HAP-1 (cell line): ENCODE measurements at regions not wholly inside any gene's neighbourhood (a gene's known extent, or its start where the extent isn't known, plus 50 kb on each side); places are given as distances from the start of the nearest gene placed in this dataset.

Source experiments
- DNase-seq, 2 experiments: peaks; one replicate each; pipeline ENCODE4 v3.0.0-alpha.2; 2016 to 2020; ENCODE audit warnings: low spot score in 2 of 2
- H3K27me3 ChIP-seq: fragments of 250-450 bp; sonication (Bioruptor Pico); 2 replicates; pipeline ENCODE4 v1.5.1; 2020; ENCODE audit warnings: low read depth, mild to moderate bottlenecking, moderate library complexity
- H3K36me3 ChIP-seq: fragments of 250-450 bp; sonication (Bioruptor Pico); replicated peaks from 2 replicates; pipeline ENCODE4 v1.5.1; 2020; ENCODE audit warnings: mild to moderate bottlenecking
- H3K4me1 ChIP-seq: fragments of 250-450 bp; sonication (Bioruptor Pico); 2 replicates; pipeline ENCODE4 v1.5.1; 2020; ENCODE audit warnings: mild to moderate bottlenecking
- H3K4me3 ChIP-seq: fragments of 250-450 bp; sonication (Bioruptor Pico); 2 replicates; pipeline ENCODE4 v1.5.1; 2020; ENCODE audit warnings: mild to moderate bottlenecking, moderate library complexity
- H3K9me3 ChIP-seq: fragments of 250-450 bp; sonication (Bioruptor Pico); 2 replicates; pipeline ENCODE4 v1.5.1; 2020; ENCODE audit warnings: mild to moderate bottlenecking, moderate library complexity
- in situ Hi-C: fragments of 300-500 bp; cut with MboI; formaldehyde crosslinking; loops from 3 replicates; pipeline ENCODE4 v1.14.3; 2020; ENCODE audit warnings: low sequenced_read_pairs, inconsistent platforms, mixed read lengths

DNA sequence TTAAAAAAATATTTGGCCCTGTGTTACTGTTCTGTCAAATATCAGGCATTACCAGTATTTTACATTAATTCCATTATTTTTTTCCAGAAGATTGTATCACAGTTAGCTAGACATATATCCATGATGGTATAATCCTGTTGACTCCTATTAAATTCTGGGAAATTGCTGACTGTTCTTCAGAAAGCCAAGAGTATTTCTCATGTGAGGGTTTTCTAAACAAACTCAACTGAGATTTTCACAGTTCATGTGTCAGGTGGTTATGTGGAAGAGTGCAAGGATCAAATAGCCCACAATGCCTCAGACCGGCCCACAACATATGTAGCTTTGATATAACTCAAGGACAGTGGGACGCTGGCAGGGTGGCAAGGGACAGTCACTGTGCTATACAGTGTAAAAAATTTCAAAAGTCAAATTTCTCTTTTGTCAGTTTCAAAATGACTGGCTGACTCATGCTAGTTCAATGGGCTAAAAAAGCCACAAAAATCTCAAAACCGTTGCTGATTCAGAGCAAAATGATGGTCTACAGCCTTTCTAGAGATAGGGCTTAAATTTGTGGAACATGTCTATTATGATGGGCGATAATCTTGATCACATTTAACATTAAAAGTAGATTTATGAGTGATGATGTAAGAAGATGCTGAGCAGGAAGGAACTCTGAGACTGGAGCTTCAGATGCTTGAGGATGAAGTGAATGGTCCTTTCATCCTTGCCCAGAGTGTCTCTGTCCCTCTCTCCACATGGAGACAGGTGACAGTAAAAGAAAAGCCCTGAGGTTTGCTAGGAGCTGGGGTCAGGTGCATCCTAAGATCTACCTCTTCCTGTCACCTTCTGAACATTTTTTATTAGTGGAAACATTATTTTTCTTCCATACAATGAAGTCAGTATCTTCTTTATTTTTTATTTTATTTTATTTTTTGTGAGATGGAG, 175.8 kb upstream of the PIEZO2 start:
- DNase-seq = no peak
- Histone ChIP-seq H3K27me3 (no peaks in the 10 kb centered on the region), H3K4me3 (no peak overlapping the region), H3K4me1 (no peaks in the 10 kb centered on the region), H3K9me3 (no peaks in the 10 kb centered on the region), H3K36me3 (no peaks in the 10 kb centered on the region)
- in situ Hi-C loops = no loop called here

GRCh38 chr18:11324510-11324909, 175.1 kb upstream of the PIEZO2 start:
- Histone ChIP-seq H3K4me1 (no peaks in the 10 kb centered on the region), H3K4me3 (no peak overlapping the region), H3K36me3 (no peaks in the 10 kb centered on the region), H3K9me3 (no peaks in the 10 kb centered on the region), H3K27me3 (no peaks in the 10 kb centered on the region)
- in situ Hi-C loops = no loop called here
- no peak for DNase-seq

- Histone ChIP-seq H3K4me1 (no peaks in the 10 kb centered on the region), H3K4me3 (no peak overlapping the region), H3K27me3 (no peaks in the 10 kb centered on the region), H3K9me3 (no peaks in the 10 kb centered on the region), H3K36me3 (no peaks in the 10 kb centered on the region)
- DNase-seq = no peak
- in situ Hi-C loops = no loop called here
Measured at GRCh38 chr18:11323359-11323819, 174.0 kb upstream of the PIEZO2 start.

- Histone ChIP-seq H3K4me1 (no peaks in the 10 kb centered on the region), H3K9me3 (no peaks in the 10 kb centered on the region), H3K36me3 (no peaks in the 10 kb centered on the region), H3K4me3 (no peak overlapping the region), H3K27me3 (no peaks in the 10 kb centered on the region)
- in situ Hi-C loops = no loop called here
- DNase-seq = no peak
Measured at GRCh38 chr18:11322716-11323115, 173.3 kb upstream of the PIEZO2 start.

DNA sequence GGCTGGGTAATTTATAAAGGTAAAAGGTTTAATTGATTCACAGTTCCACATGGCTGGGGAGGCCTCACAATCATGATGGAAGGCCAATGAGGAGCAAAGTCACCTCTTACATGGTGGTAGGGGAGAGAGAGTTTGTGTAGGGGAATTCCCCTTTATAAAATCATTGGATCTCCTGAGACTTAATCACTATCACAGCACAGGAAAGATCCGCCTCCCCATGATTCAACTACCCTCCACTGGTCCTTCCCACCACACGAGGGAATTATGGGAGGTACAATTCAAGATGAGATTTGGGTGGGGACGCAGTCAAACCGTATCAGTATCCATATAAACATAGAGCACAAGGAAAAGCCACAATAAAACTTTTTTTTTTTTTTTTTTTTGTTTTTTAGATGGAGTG, 172.6 kb upstream of the PIEZO2 start:
- DNase-seq = no peak
- Histone ChIP-seq H3K4me1 (no peaks in the 10 kb centered on the region), H3K27me3 (no peaks in the 10 kb centered on the region), H3K4me3 (no peak overlapping the region), H3K36me3 (no peaks in the 10 kb centered on the region), H3K9me3 (no peaks in the 10 kb centered on the region)
- in situ Hi-C loops = no loop called here

- Histone ChIP-seq H3K4me3 (no peak overlapping the region), H3K9me3 (no peaks in the 10 kb centered on the region), H3K4me1 (no peaks in the 10 kb centered on the region), H3K36me3 (no peaks in the 10 kb centered on the region), H3K27me3 (no peaks in the 10 kb centered on the region)
- in situ Hi-C loops = no loop called here
- DNase-seq = no peak
Measured at GRCh38 chr18:11320986-11321385, 171.6 kb upstream of the PIEZO2 start.

GRCh38 chr18:11316546-11316945, 167.2 kb upstream of the PIEZO2 start:
- Histone ChIP-seq H3K27me3 (no peaks in the 10 kb centered on the region), H3K36me3 (no peaks in the 10 kb centered on the region), H3K9me3 (no peaks in the 10 kb centered on the region), H3K4me3 (no peak overlapping the region), H3K4me1 (no peaks in the 10 kb centered on the region)
- DNase-seq = no peak
- in situ Hi-C loops = no loop called here

DNA sequence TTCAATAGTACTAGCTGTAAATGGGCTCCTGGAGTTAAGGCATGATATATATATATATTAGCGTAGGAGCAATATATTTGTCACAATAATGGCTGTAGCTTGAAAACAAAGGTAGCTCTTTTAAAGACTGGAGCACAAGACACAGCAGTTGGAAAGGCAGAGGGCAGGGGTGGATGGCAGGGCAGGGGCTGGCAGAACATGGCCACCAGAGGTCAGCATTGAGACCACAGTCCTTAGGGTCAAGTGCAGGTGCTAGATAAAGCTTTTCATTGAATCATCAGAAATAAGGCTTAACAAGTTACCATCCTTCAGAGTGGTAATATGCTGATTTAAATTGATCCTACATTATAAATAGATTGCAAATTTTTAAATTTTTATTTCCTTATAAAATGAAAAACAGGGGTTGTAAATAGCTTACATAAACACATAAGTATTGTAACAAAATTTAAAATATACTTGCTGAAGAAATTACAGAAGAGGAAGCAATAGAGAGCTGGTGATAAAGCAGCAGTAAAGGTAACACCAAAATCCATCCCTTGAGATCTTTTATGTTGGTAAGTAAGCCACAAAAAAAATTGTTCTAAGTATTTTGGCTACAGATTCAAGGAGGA, 161.2 kb upstream of the PIEZO2 start:
- H3K4me3 ChIP-seq = no peak overlapping the region
- in situ Hi-C loops = no loop called here
- no peaks in the 10 kb centered on the region for H3K36me3 ChIP-seq
- no peaks in the 10 kb centered on the region for H3K27me3 ChIP-seq
- DNase-seq = peak in 1 of 2 experiments; percentile 61
- H3K9me3 ChIP-seq = no peaks in the 10 kb centered on the region
- no peaks in the 10 kb centered on the region for H3K4me1 ChIP-seq

- no peaks in the 10 kb centered on the region for H3K4me1 ChIP-seq
- no peak overlapping the region for H3K4me3 ChIP-seq
- H3K9me3 ChIP-seq = no peaks in the 10 kb centered on the region
- no peaks in the 10 kb centered on the region for H3K27me3 ChIP-seq
- in situ Hi-C loops = no loop called here
- no peak for DNase-seq
- no peaks in the 10 kb centered on the region for H3K36me3 ChIP-seq
Measured at GRCh38 chr18:11309172-11309571, 159.8 kb upstream of the PIEZO2 start.

- Histone ChIP-seq H3K36me3 (no peaks in the 10 kb centered on the region), H3K4me1 (no peaks in the 10 kb centered on the region), H3K4me3 (no peak overlapping the region), H3K27me3 (no peaks in the 10 kb centered on the region), H3K9me3 (no peaks in the 10 kb centered on the region)
- in situ Hi-C loops = no loop called here
- DNase-seq = no peak
Measured at GRCh38 chr18:11308499-11308898, 159.1 kb upstream of the PIEZO2 start.

DNA sequence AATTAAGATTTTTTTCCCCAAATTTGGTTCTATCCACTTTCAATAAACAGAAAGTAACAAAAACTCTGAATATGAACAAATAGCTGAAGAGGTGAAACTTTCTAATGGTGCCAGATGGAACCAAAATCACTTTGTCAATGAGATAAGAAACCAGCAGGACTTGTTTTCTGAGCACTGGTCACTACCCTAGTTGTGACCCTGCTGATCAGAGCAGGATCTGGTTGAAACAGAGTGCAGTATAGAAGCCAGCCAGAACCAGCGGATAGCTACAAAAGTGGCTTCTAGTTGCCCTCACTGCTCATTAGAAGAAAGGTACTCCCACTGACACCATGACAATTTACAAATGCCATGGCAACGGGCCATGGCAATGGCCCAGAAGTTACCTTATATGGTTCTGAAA, 158.3 kb upstream of the PIEZO2 start:
- H3K27me3 ChIP-seq = no peaks in the 10 kb centered on the region

DNA sequence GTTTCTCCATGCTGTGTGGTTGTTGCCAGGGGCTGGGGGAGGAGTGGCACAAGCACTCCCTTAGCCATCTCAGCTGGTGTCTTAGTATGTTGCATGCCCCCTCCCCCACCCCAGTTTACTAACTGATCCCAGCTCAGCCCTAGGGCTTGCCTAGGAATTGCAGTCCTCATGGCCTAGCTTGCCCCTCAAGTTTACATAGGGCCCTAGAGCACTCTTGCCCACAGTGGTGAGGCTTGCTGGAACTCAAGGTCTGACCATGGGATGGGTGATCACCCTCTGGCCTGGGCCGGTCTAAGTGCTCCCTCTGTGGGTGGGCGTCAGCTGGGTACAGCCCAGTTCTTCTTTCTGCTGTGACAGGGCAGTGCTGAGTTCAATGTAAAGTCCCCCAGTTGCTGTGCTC, 156.1 kb upstream of the PIEZO2 start:
- Histone ChIP-seq H3K36me3 (no peaks in the 10 kb centered on the region), H3K4me1 (no peaks in the 10 kb centered on the region), H3K4me3 (no peak overlapping the region), H3K27me3 (no peaks in the 10 kb centered on the region), H3K9me3 (no peaks in the 10 kb centered on the region)
- in situ Hi-C loops = no loop called here
- no peak for DNase-seq

More for the DNA sequence above, 158.3 kb upstream of the PIEZO2 start:
- H3K4me1 ChIP-seq = no peaks in the 10 kb centered on the region
- no peaks in the 10 kb centered on the region for H3K9me3 ChIP-seq
- H3K36me3 ChIP-seq = no peaks in the 10 kb centered on the region
- in situ Hi-C loops = no loop called here
- DNase-seq = no peak
- no peak overlapping the region for H3K4me3 ChIP-seq

DNA sequence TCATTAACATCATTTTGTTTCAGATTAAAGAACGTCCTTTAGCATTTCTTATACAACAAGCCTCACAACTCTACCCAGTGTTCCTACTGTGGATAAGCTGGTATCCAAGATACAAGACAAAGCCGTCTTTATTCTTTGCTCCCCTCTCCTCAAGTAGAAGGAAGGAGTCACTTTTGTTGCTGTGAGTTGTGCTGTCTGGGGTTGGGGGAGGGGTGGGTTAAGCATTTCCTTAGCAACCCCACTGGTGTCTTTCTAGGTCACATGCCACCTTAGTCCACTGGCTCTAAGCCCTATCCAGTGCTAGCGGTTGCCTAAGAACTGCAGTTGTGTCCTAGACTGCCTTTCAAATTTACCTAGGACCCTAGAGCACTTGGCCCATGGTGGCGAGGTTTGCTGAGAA, 155.6 kb upstream of the PIEZO2 start:
- in situ Hi-C loops = no loop called here
- no peak overlapping the region for H3K4me3 ChIP-seq

DNA sequence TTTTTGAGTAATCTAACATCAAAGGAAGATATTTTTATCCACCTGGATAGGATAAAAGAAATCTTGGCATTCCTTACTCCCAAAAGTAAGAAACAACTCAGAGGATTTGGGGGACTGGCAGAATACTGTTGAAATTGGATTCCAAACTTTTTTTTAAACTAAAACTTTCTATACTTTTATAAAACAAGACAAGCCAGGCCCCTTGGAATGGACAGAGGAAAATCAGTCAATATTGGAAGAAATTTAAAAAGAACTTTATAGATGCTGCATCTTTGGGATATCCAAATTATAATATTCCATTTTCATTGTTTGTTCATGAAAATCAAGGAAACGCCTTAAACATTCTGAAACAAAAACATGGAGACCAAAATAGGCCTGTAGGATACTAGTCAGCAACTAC, 147.6 kb upstream of the PIEZO2 start:
- Histone ChIP-seq H3K27me3 (no peaks in the 10 kb centered on the region), H3K36me3 (no peaks in the 10 kb centered on the region), H3K4me1 (no peaks in the 10 kb centered on the region), H3K9me3 (no peaks in the 10 kb centered on the region), H3K4me3 (no peak overlapping the region)
- DNase-seq = no peak
- in situ Hi-C loops = no loop called here

More for the DNA sequence above, 155.6 kb upstream of the PIEZO2 start:
- H3K27me3 ChIP-seq = no peaks in the 10 kb centered on the region
- H3K36me3 ChIP-seq = no peaks in the 10 kb centered on the region
- DNase-seq = no peak
- H3K4me1 ChIP-seq = no peaks in the 10 kb centered on the region
- no peaks in the 10 kb centered on the region for H3K9me3 ChIP-seq
